HG02759 (cell line): ENCODE measurements at regions not wholly inside any gene's neighbourhood (a gene's known extent, or its start where the extent isn't known, plus 50 kb on each side); places are given as distances from the start of the nearest gene placed in this dataset.
"Not testable (repeated sequence)": the region's sequence is repeated elsewhere in the genome, so short reads cannot be mapped to it uniquely, and the experiment has no call there.

Experiments used
- ATAC-seq: cut with Tn5 transposase; IDR thresholded peaks from one replicate; pipeline ENCODE4 v1.9.1; 2021; ENCODE audit warnings: mild to moderate bottlenecking, moderate library complexity; ENCODE audit not compliant: unreplicated experiment

- ATAC-seq: no peak
These were observed 382.6 kb downstream of the KCNA4 start for GRCh38 chr11:29634244-29634643.

DNA sequence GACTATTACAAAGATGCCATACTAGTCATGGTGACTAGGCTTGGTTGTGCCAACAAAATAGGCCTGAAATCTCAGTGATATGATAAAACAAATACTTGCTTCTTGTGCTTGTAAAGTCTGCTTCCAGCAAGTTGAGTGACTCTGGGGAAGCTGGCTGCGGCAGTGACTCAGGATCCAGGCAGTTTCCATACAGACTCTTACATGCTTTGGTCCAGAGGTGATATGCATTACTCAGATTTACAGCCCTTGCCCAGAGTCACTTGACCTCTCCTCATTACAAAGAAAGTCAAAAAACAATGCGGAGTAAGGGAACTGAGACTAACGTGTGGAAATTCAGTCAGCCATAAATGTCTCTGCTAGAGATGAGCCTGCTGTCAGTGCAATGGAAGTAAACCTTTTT lies 387.5 kb downstream of the KCNA4 start:
- ATAC-seq: no peak

DNA sequence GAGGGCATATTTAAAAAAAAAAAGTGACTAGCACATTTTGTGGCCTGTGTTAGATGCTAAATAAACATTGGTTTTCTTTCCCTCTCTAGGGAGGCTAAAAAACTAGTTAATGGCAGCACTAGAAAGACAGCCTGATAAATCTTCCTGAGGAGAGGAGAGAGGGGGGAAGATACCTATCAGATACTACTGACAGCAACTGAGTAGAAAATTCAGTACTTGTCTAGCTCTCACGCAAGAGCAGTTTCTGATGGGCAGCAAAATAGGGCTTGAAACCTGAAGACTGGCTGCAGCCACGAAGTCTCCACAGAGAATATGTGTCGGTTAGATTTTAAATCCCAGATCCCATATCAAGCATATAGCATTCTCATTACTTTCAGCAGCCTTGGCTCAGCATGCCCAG lies 388.2 kb downstream of the KCNA4 start:
- no peak for ATAC-seq

- no peak for ATAC-seq
These were observed 389.3 kb downstream of the KCNA4 start for GRCh38 chr11:29627541-29627940.

- ATAC-seq: no peak
These were observed 393.6 kb downstream of the KCNA4 start for GRCh38 chr11:29623144-29623722.

DNA sequence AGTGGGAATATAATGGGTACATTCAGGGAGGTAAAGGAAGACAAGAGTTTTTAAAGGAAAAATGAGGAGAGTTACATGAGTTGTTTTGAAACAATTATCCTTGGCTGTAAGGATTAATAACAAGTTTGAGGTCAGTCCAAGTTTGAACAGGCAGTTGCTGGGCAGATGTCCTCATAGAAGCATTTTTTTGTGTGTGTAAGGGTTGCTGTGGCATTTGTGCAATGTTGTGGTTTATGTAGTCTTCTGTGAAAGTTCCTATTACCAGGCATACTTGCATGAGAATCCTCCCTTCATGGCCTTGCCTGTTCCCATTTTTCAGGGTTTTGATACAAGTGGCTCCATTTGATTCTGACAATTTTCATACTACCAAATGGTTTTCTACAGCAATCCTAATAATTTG lies 400.2 kb downstream of the KCNA4 start:
- ATAC-seq: no peak

DNA sequence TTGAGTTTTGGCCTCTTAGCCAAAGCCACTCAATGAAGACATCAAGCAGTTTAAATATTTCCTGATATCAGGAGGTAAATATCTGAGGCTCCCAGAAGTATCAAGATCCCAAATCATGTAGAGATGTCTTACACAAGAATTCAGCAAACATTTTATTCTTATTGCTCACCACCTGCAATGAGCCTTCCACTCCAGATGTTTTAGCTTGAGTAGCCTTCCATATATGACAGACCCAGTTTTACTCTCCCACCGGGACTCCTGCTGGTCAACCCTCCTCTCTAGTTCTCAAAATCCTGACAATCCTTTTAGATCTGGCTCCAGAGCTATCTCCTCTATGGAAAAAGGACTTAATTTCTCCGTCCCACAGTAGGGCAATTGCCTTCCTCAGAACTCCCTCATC lies 404.4 kb downstream of the KCNA4 start:
- no peak for ATAC-seq

GRCh38 chr11:29606330-29607031 lies 410.3 kb downstream of the KCNA4 start:
- no peak for ATAC-seq

DNA sequence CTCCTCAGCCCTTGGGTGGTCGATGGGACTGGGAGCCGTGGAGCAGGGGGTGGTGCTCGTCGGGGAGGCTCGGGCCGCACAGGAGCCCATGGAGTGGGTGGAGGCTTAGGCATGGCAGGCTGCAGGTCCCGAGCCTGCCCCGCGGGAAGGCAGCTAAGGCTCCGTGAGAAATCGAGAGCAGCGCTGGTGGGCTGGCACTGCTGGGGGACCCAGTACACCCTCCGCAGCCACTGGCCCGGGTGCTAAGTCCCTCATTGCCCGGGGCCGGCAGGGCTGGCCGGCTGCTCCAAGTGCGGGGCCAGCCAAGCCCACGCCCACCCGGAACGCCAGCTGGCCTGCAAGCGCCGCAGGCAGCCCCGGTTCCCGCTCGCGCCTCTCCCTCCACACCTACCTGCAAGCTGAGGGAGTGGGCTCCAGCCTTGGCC lies 416.7 kb downstream of the KCNA4 start:
- ATAC-seq: not testable (repeated sequence)

- no peak for ATAC-seq
These were observed 432.5 kb downstream of the KCNA4 start for GRCh38 chr11:29584342-29584741.

DNA sequence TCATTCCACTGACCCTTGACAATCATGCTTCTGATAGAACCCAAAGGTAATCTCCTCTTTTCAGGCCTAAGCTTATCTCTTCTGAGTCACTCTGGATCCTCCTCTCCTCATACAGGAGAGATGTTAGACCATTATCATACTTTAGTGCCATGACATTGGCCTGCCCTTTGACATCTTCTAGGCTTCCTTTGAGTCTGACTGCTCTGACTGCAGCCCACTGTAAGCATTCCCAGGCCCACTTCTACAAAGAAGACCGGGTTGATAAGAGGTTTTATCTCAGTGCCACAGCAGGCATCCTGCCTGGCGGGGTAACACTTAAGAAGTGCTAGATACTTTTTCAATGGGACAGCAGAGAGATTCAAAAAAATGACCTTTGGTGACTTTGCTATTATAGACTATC lies 438.0 kb downstream of the KCNA4 start:
- no peak for ATAC-seq

GRCh38 chr11:29564486-29564885 lies 452.3 kb downstream of the KCNA4 start:
- ATAC-seq: no peak

DNA sequence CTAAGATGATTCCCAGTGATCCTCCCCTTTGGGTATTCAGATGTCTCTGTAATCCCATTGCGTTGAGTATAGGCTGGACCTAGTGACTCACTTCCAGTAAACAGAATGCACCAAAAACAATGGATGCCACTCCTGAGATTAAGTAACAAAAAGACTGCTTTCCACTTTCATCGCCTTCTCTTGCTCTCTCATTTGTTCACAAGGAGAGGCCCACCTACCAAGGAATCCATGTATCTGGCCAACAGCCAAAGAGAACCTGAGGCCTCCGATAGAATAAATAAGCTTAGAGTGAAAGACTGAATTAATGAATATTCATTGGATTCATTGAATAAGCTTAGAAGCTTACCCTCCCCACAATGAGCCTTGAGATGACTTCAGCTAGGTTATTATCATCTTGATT lies 454.6 kb downstream of the KCNA4 start:
- no peak for ATAC-seq

- no peak for ATAC-seq
These were observed 462.8 kb downstream of the KCNA4 start for GRCh38 chr11:29553990-29554389.

DNA sequence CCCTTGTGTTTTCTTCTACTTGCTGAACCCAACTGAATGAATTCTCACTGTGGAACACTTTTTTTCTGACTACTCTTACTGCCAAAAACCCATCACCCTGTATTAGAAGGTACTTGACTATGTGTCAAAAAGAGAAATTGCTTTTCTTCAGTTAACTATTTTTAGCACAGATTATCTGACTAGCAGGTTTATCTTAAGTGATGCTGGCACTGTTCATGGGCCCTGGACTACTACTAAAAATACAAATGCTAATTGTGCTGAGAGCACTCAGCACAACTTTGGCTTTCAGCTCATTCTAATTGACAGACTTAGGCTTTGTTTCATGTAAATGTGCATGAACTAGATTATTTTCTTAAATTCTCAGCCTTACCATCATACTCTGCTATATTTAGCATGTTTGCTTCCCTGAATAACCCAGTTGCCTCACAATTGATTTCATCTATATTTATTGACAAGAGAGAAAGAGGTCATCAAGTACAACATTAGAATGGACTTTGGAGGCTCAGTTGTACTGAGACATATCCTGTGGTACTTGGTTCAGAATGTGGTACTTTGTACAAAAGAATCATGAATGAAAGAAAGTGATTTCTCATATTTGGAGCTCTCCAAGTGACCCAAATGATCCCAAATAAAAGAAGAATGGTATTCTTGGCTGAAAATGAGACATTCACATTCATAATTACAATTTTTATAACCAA lies 478.3 kb downstream of the KCNA4 start:
- ATAC-seq: no peak

DNA sequence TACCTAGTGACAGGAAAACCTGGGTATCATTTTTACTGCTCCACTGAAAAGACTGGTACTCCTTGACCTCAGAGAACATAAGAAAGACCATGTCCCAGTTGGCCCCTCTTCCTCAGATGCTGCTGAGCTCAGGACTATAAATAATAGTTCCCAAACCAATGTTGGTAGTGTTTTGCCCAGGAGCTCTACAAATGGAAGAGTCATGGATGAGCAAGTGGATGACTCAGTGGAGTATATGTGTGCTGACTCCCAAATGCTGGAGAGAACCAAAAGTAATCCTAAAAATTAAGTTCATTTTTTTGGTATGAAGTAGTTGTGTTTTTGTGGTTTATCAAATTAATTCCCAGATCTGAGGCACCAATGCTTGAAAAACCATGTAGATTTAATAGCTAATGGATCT lies 482.0 kb downstream of the KCNA4 start:
- no peak for ATAC-seq

DNA sequence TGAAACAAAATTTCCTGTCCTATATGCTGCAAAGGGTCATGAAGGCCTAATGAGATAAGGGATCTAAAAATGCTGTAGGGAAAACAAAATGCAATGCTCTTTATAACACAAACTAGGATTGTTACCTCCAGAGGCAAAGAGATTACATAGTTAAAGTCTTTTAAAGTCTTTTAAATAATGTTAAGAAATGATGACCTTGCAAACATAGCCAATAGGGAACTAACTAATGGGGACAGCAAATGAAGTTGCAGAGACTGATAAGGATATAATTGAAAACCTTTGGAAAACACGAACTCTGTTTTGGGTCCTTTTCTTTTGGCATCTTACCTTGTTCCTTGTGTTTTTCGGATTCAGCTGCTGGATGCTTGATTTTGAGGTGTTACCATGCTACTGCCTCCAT lies 485.9 kb downstream of the KCNA4 start:
- ATAC-seq: no peak

GRCh38 chr11:29527391-29527936 lies 489.4 kb downstream of the KCNA4 start:
- ATAC-seq: peak; percentile 85

- ATAC-seq: peak; percentile 58
These were observed 498.2 kb downstream of the KCNA4 start for GRCh38 chr11:29518389-29519174.

DNA sequence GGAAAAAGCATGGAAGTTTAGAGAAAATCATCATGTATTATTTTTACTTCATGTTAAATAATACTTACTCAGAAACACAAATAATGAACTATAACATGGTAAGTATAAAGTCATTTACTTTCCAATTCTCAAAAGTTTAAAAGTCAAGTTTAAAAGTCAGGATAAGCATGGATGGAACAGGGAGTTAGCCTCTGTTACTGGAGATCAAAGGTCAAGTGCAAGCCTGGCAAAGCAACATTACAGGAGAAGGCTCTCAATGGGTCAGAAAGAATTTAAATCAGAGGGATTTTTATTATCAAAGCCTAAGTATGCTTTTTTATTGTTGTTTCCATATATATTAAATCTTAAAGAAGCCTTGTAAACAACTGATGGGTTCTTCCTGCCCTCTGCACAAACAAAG lies 505.4 kb downstream of the KCNA4 start:
- no peak for ATAC-seq

DNA sequence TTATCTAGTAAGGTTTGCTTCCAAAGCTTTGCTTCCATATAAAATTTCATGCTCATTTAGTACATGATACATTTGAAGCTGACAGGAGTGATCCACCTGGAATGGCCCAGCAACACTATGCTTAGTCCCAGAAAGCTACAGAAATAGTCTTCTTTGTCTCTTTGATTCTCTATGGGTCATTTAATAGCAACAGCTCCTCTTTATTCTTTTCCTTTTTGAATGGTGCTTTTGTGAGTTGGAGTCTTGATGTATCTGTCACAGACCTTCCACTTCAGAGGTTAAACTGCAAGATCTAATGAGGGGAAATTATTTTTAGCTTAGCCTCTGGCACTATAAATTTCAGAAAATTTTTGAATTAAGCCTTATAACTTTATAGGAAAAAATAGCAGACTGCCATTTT lies 509.5 kb downstream of the KCNA4 start:
- no peak for ATAC-seq
